Gastroesophageal sphincter (tissue), 4 donors: ENCODE measurements at regions not wholly inside any gene's neighbourhood (a gene's known extent, or its start where the extent isn't known, plus 50 kb on each side); places are given as distances from the start of the nearest gene placed in this dataset.

Experiments used
- ATAC-seq: fragments of 150-250 bp; one replicate; pipeline ENCODE4 v1.9.1; 2016; ENCODE audit warnings: mild to moderate bottlenecking, moderate library complexity
- H3K27ac ChIP-seq, 4 donors: fragments of 200-600 bp; sonication (generic) in 3 of 4; 1 replicate in 3 of 4; 2 replicates in 1 of 4; pipeline ENCODE4 v1.5.1; 2016 to 2019
- H3K27me3 ChIP-seq: fragments of 200-600 bp; sonication (generic); one replicate; pipeline ENCODE4 v1.5.1; 2019
- H3K36me3 ChIP-seq, 2 donors: fragments of 200-600 bp; sonication (generic); one replicate each; pipeline ENCODE4 v1.5.1; 2019; ENCODE audit warnings: control low read depth in 1 of 2
- H3K4me1 ChIP-seq, 3 donors: fragments of 200-600 bp; sonication (generic); 1 replicate in 2 of 3; 2 replicates in 1 of 3; pipeline ENCODE4 v1.5.1; 2016 to 2019; ENCODE audit warnings: control low read depth in 2 of 3
- H3K4me3 ChIP-seq, 2 donors: fragments of 200-600 bp; sonication (generic); one replicate each; pipeline ENCODE4 v1.5.1; 2019; ENCODE audit warnings: mild to moderate bottlenecking in 1 of 2, moderate library complexity in 1 of 2
- H3K9me3 ChIP-seq, 3 donors: fragments of 200-600 bp; sonication (generic); one replicate each; pipeline ENCODE4 v1.5.1; 2017 to 2019; ENCODE audit warnings: control low read depth in 2 of 3
- EP300 ChIP-seq: sonication (generic); formaldehyde crosslinking; IDR thresholded peaks from one replicate; pipeline ENCODE4 v1.6.1; 2017; ENCODE audit warnings: antibody characterized with exemption, mild to moderate bottlenecking
- POLR2A ChIP-seq, 2 donors: fragments of 450-650 bp; IDR thresholded peaks; one replicate each; pipeline ENCODE4 v1.6.1; 2017; ENCODE audit warnings: antibody characterized with exemption in 2 of 2, mild to moderate bottlenecking in 2 of 2, moderate library complexity in 1 of 2
- POLR2AphosphoS5 ChIP-seq: sonication (generic); formaldehyde crosslinking; IDR thresholded peaks from one replicate; pipeline ENCODE4 v1.6.1; 2017; ENCODE audit warnings: antibody characterized with exemption
- WGBS, 2 donors: methylation state at CpG; one replicate each; pipeline ENCODE4 v1.1.5; 2018; ENCODE audit warnings: low coverage in 1 of 2; 5-methylcytosine and 5-hydroxymethylcytosine counted together
- TF ChIP-seq, protein P1 (sequence below), 4 experiments: fragments of 200-600 bp in 2 of 4; fragments of 450-650 bp in 2 of 4; sonication (generic) in 1 of 4; IDR thresholded peaks; one replicate each; pipeline ENCODE4 v1.5.1; 2017 to 2019; ENCODE audit warnings: antibody characterized with exemption in 4 of 4, mild to moderate bottlenecking in 2 of 4, moderate library complexity in 2 of 4

GRCh38 chr1:221100611-221101010 lies 221.4 kb downstream of the HLX start:
- peak; percentile 64 for ATAC-seq

GRCh38 chr1:221101807-221102605 lies 222.8 kb downstream of the HLX start:
- Histone ChIP-seq H3K4me3 (no peak overlapping the region), H3K9me3 (no peaks in the 10 kb centered on the region), H3K27me3 (no peaks in the 10 kb centered on the region), H3K36me3 (no peaks in the 10 kb centered on the region), H3K27ac (no peak overlapping the region), H3K4me1 (peaks cover 0 to 24% (median 0%) of the 10 kb centered on the region in 3 donors)
- TF ChIP-seq EP300 (no peak), POLR2A (IDR thresholded peaks at IDR 0.05) (no peak), POLR2AphosphoS5 (no peak)
- TF ChIP-seq, protein P1, sequence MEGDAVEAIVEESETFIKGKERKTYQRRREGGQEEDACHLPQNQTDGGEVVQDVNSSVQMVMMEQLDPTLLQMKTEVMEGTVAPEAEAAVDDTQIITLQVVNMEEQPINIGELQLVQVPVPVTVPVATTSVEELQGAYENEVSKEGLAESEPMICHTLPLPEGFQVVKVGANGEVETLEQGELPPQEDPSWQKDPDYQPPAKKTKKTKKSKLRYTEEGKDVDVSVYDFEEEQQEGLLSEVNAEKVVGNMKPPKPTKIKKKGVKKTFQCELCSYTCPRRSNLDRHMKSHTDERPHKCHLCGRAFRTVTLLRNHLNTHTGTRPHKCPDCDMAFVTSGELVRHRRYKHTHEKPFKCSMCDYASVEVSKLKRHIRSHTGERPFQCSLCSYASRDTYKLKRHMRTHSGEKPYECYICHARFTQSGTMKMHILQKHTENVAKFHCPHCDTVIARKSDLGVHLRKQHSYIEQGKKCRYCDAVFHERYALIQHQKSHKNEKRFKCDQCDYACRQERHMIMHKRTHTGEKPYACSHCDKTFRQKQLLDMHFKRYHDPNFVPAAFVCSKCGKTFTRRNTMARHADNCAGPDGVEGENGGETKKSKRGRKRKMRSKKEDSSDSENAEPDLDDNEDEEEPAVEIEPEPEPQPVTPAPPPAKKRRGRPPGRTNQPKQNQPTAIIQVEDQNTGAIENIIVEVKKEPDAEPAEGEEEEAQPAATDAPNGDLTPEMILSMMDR (IDR thresholded peaks at IDR 0.05), result no peak
- no peak for ATAC-seq

More at GRCh38 chr1:221100611-221101010, 221.4 kb downstream of the HLX start:
- H3K4me3 ChIP-seq, result no peak overlapping the region
- H3K27me3 ChIP-seq, result no peaks in the 10 kb centered on the region
- H3K27ac ChIP-seq, result peak overlapping the region in 1 of 4 donors; percentile 22
- TF ChIP-seq POLR2A (IDR thresholded peaks at IDR 0.05) (no peak), POLR2AphosphoS5 (peak; percentile 72)
- TF ChIP-seq, protein P1 (IDR thresholded peaks at IDR 0.05), result no peak
- H3K9me3 ChIP-seq, result no peaks in the 10 kb centered on the region
- WGBS, 2 donors, result 23 to 24% methylated on average over 3 of the region's 3 CpGs
- H3K36me3 ChIP-seq, result no peaks in the 10 kb centered on the region
- H3K4me1 ChIP-seq, result peaks cover 0 to 24% (median 0%) of the 10 kb centered on the region in 3 donors

- TF ChIP-seq, protein P1 (IDR thresholded peaks at IDR 0.05), result no peak
- TF ChIP-seq EP300 (no peak), POLR2AphosphoS5 (no peak), POLR2A (IDR thresholded peaks at IDR 0.05) (no peak)
- Histone ChIP-seq H3K27ac (no peak overlapping the region), H3K27me3 (no peaks in the 10 kb centered on the region), H3K4me3 (no peak overlapping the region), H3K4me1 (peaks cover 0 to 24% (median 0%) of the 10 kb centered on the region in 3 donors), H3K9me3 (no peaks in the 10 kb centered on the region), H3K36me3 (no peaks in the 10 kb centered on the region)
- ATAC-seq, result no peak
- WGBS, 2 donors, result 87% methylated on average over 3 of the region's 3 CpGs
Measured at GRCh38 chr1:221104596-221104995, 225.4 kb downstream of the HLX start.

- H3K27me3 ChIP-seq, result no peaks in the 10 kb centered on the region
- 77 to 100% methylated on average over 1 of the region's 1 CpG for WGBS, 2 donors
- no peaks in the 10 kb centered on the region for H3K36me3 ChIP-seq
- H3K27ac ChIP-seq, result no peak overlapping the region
- peaks cover 0 to 16% (median 0%) of the 10 kb centered on the region in 3 donors for H3K4me1 ChIP-seq
- TF ChIP-seq, protein P1 (IDR thresholded peaks at IDR 0.05), result no peak
- TF ChIP-seq EP300 (no peak), POLR2AphosphoS5 (no peak)
- no peak for ATAC-seq
- H3K9me3 ChIP-seq, result no peaks in the 10 kb centered on the region
- no peak overlapping the region for H3K4me3 ChIP-seq
Measured at GRCh38 chr1:221105578-221105977, 226.3 kb downstream of the HLX start.

- no peak for TF ChIP-seq POLR2A (IDR thresholded peaks at IDR 0.05)
- no peak for TF ChIP-seq POLR2AphosphoS5
- TF ChIP-seq, protein P1 (IDR thresholded peaks at IDR 0.05), result no peak
- no peak for TF ChIP-seq EP300
- no peak overlapping the region for H3K4me3 ChIP-seq
- no peak for ATAC-seq
- no peaks in the 10 kb centered on the region for H3K27me3 ChIP-seq
- H3K9me3 ChIP-seq, result no peaks in the 10 kb centered on the region
- no peak overlapping the region for H3K27ac ChIP-seq
- no peaks in the 10 kb centered on the region for H3K36me3 ChIP-seq
- H3K4me1 ChIP-seq, result peaks cover 0 to 6% (median 0%) of the 10 kb centered on the region in 3 donors
- 58 to 80% methylated on average over 3 of the region's 3 CpGs for WGBS, 2 donors
Measured at GRCh38 chr1:221106616-221107015, 227.4 kb downstream of the HLX start.
